ENCODE measurements at regions not wholly inside any gene's neighbourhood (a gene's known extent, or its start where the extent isn't known, plus 50 kb on each side); places are given as distances from the start of the nearest gene placed in this dataset.
"Not testable (repeated sequence)": the region's sequence is repeated elsewhere in the genome, so short reads cannot be mapped to it uniquely, and the experiment has no call there.

DNA sequence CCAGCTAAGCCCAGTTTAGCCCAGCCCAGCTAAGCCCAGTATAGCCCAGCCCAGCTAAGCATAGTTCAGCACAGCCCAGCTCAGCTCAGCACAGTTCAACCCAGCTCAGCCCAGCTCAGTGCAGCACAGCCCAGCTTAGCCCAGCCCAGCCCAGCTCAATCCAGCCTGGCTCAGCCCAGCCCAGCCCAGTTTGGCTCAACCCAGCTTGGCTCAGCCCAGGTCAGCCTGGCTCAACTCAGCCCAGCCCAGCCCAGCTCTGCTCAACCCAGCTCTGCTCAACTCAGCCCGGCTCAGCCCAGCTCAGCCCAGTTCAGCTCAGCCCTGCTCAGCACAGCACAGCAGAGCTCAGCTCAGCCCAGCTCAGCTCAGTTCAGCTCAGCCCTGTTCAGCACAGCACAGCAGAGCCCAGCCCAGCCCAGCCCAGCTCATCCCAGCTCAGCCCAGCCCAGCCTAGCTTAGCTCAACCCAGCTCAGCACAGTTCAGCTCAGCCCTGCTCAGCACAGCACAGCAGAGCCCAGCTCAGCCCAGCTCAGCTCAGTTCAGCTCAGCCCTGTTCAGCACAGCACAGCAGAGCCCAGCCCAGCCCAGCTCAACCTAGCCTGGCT lies 330.9 kb downstream of the TMEM121 start:
- DNase-seq (ENCODE audit: low read depth in 3 of 3) = no peak

DNA sequence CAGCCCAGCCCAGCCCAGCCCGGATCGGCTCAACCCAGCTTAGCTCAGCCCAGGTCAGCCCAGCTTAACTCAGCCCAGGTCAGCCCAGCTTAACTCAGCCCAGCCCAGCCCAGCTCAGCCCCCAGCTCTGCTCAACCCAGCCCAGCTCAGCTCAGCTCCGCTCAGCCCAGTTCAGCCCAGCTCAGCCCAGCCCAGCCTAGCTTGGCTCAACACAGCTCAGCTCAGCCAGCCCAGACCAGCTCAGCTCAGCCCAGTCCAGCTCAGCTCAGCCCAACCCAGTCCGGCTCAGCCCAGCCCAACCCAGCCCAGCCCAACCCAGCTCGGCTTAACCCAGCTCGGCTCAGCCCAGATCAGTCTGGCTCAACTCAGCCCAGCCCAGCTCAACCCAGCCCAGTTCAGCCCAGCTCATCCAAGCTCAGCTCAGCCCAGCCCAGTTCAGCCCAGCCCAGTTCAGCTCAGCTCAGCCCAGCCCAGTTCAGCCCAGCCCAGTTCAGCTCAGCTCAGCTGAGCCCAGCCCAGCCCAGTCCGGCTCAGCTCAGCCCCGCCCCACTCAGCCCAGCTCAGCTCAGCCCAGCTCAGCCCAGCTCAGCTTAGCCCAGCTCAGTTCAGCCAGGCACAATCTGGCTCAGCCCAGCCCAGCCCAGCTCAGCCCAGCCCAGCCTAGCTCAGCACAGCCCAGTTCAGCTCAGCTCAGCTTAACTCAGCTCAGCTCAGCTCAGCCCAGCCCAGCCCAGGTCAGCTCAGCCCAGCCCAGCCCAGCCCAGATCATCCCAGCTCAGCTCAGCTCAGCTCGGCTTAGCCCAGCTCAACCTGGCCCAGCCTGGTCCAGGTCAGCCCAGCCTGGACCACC lies 331.7 kb downstream of the TMEM121 start:
- no peak for DNase-seq (ENCODE audit: low read depth in 3 of 3)

DNA sequence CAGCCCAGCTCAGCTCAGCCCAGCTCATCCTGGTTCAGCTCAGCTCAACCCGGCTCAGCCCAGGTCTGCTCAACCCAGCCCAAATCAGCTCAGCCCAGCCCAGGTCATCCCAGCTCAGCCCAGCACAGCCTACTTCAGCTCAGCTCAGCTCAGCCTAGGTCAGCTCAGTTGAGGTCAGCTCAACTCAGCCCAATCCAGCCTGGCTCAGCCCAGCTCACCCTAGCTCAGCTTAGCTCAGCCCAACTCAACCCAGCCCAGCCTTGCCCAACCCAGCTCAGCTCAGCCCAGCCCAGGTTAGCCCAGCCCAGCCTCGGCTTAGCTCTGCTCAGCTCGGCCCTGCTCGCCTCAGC lies 332.3 kb downstream of the TMEM121 start:
- no peak for DNase-seq (ENCODE audit: low read depth in 3 of 3)

DNA sequence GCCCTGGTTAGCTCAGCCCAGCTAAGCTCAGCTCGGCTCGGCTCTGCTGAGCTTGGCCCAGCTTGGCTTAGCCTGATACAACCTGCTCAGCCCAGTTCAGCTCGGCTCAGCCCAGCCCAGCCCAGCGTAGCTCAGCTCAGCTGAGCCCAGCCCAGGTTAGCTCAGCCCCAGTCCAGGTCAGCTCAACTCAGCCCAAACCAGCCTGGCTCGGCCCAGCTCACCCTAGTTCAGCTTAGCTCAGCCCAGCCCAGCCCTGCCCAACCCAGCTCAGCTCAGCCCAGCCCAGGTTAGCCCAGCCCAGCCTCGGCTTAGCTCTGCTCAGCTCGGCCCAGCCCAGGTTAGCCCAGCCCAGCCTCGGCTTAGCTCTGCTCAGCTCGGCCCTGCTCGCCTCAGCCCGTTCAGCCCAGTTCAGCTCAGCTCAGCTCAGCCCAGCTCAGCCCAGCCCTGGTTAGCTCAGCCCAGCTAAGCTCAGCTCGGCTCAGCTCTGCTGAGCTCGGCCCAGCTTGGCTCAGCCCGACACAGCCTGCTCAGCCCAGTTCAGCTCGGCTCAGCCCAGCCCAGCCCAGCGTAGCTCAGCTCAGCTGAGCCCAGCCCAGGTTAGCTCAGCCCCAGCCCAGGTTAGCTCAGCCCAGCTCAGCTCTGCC lies 332.8 kb downstream of the TMEM121 start:
- DNase-seq (ENCODE audit: low read depth in 3 of 3) = not testable (repeated sequence)

DNA sequence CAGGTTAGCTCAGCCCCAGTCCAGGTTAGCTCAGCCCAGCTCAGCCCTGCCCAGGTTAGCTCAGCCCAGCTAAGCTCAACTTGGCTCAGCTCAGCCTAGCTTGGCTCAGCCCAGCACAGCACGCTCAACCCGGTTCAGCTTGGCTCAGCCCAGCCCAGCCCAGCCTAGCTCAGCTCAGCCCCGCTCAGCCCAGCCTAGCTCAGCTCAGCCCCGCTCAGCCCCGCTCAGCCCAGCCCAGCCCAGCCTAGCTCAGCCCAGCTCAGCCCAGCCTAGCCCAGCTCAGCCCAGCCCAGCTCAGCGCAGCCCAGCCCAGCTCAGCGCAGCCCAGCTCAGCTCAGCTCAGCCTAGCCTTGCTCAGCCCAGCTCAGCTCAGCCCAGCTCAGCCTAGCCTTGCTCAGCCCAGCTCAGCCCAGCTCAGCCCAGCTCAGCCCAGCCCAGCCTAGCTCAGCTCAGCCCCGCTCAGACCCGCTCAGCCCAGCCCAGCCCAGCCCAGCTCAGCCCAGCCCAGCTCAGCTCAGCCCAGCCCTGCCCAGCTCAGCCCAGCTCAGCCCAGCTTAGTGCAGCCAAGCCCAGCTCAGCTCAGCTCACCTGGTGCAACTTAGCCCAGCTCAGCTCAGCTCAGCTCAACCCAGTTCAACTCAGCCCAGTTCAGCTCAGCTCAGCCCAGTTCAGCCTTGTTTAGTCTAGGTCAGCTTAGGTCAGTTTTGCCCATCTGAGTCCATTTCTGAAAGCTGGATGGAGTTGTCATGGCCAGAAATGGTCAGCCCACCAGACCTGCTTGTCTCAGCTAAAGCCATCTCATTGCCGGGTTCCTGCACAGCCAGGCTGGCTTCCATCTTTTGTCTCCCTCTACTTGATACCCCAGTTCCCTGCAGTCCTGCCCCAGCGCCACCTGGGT lies 333.6 kb downstream of the TMEM121 start:
- no peak for DNase-seq (ENCODE audit: low read depth in 3 of 3)

DNA sequence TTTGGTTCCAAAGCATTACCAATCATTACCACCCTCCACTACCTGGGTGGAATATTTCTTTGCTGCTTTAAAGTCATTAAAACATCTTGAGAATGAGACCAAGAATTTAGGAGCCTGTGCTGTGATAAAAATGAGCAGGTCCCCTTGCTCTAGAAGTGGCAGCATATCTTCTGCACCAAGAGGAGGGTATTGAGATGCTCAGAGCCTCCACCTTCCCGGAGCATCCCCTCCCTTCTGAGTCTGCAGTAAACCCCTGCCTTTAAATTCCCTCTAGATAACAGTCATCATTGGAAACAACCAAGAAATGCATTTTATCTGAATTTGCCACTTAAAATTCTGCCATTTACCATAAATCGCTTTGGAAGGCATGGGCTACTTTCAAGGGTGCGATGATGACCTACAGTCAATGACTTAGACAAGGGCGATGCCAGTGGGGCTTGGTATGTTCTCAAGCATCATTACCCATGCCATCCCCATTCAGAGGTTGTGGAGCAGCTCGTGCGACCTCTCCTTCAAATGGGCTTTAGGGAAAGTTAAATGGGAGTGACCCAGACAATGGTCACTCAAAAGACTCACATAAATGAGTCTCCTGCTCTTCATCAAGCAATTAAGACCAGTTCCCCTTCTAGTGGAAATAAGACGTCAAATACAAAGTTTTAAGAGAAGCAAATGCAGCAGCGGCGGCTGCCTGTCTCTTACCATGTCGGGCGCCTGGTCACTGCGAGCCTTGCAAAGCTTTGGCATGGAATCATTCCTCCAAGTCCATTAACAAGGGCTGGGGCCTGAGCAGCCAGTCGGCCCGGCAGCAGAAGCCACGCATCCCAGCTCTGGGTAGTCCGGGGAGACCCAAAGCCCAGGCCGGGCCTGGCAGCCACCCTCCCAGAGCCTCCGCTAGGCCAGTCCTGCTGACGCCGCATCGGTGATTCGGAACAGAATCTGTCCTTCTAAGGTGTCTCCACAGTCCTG lies 334.5 kb downstream of the TMEM121 start:
- DNase-seq (ENCODE audit: low read depth in 3 of 3) = no peak

DNA sequence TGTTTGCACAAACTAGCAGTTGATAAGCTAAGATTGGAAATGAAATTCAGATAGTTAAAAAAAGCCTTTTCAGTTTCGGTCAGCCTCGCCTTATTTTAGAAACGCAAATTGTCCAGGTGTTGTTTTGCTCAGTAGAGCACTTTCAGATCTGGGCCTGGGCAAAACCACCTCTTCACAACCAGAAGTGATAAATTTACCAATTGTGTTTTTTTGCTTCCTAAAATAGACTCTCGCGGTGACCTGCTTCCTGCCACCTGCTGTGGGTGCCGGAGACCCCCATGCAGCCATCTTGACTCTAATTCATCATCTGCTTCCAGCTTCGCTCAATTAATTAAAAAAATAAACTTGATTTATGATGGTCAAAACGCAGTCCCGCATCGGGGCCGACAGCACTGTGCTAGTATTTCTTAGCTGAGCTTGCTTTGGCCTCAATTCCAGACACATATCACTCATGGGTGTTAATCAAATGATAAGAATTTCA lies 335.6 kb downstream of the TMEM121 start:
- peak in 1 of 3 donors; percentile 16 for DNase-seq (ENCODE audit: low read depth in 3 of 3)

DNA sequence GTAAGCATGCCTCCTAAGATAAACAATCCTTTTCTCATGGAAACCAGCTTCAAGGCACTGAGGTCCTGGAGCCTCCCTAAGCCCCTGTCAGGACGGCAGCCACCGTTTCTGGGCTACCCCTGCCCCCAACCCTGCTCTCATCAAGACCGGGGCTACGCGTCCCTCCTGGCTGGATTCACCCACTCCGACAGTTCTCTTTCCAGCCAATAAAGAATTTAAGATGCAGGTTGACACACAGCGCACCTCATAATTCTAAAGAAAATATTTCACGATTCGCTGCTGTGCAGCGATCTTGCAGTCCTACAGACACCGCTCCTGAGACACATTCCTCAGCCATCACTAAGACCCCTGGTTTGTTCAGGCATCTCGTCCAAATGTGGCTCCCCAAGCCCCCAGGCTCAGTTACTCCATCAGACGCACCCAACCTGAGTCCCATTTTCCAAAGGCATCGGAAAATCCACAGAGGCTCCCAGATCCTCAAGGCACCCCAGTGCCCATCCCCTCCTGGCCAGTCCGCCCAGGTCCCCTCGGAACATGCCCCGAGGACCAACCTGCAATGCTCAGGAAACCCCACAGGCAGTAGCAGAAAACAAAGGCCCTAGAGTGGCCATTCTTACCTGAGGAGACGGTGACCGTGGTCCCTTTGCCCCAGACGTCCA lies 336.3 kb downstream of the TMEM121 start:
- no peak for DNase-seq (ENCODE audit: low read depth in 3 of 3)

DNA sequence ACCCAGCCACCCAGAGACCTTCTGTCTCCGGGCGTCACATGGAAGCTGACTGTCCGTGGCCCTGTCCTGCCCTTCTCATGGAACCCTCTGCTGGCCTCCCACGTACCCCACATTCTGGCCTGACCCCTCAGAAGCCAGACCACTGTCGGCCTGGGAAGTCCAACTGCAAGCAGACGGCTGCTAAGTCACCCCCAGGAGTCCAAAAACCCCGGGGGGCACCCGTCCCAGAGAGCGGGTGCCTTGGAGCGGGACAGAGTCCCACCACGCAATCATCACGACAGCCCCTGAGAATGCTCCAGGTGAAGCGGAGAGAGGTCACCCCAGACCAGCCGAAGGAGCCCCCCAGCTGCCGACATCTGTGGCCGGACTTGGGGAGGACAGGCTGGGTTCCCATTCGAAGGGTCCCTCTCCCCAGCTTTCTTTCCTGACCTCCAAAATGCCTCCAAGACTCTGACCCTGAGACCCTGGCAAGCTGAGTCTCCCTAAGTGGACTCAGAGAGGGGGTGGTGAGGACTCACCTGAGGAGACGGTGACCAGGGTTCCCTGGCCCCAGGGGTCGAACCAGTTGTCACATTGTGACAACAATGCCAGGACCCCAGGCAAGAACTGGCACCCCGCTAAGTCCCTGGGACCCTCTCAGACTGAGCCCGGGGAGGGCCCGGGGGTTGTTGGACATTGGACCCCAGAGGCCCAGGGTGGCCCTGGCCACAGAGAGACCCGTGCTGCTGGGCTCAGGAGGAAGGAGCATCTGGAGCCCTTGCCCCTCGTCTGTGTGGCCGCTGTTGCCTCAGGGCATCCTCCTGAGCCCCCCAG lies 337.1 kb downstream of the TMEM121 start:
- DNase-seq (ENCODE audit: low read depth in 3 of 3) = no peak

DNA sequence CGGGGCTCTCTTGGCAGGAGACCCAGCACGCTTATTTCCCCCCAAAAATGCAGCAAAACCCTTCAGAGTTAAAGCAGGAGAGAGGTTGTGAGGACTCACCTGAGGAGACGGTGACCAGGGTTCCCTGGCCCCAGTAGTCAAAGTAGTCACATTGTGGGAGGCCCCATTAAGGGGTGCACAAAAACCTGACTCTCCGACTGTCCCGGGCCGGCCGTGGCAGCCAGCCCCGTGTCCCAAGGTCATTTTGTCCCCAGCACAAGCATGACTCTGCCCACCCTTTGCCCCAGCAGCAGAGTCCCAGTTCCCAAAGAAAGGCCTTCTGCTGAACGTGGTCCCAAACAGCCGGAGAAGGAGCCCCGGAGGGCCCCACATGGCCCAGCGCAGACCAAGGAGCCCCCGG lies 337.7 kb downstream of the TMEM121 start:
- no peak for DNase-seq (ENCODE audit: low read depth in 3 of 3)

DNA sequence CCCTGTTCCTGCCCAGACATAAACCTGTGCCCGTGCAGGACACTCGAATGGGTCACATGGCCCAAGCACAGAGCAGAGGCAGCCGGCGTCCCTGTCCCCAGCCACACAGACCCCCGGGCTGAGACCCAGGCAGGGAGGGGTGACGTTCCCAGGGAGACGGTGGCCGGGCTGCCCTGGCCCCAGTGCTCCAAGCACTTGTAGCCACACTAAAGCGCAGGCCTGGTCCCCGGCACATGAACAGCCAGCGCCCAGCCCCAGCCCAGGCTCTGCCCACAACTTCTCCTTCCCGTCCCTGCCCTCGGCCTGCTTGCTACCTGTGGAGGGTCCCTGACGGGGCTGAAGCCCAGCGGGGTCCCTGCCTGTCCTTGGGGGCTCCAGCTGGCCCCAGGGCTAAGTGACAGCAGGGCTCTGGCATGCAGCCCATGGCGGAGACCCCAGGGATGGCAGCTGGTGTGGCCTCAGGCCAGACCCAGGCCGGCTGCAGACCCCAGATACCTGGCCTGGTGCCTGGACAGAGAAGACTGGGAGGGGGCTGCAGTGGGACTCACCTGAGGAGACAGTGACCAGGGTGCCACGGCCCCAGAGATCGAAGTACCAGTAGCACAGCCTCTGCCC lies 338.4 kb downstream of the TMEM121 start:
- no peak for DNase-seq (ENCODE audit: low read depth in 3 of 3)

DNA sequence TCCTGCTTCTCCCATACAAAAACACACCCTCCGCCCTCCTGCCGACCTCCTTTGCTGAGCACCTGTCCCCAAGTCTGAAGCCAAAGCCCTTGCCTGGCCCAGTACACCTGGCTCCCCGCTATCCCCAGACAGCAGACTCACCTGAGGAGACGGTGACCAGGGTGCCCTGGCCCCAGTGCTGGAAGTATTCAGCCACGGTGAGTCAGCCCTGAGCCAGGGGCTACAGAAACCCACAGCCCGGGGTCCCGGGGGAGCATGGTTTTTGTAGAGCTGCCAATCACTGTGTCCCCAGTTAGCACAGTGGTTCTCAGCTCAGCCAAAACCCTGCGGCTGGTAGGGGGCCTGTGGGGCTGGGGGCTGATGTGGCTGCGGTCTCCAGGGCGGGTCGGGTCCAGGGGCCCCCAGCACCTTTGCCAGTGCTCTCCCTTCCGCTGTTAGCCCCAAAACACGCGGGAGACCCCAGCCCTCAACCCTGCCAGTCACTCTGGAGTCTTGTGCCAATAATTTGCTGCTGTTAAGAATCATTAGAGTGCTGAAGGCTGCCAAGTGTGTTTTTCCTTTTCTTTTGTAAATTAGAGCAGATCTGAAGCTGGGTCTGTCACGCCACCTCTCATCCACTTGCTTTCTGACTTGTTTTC lies 339.0 kb downstream of the TMEM121 start:
- no peak for DNase-seq (ENCODE audit: low read depth in 3 of 3)

DNA sequence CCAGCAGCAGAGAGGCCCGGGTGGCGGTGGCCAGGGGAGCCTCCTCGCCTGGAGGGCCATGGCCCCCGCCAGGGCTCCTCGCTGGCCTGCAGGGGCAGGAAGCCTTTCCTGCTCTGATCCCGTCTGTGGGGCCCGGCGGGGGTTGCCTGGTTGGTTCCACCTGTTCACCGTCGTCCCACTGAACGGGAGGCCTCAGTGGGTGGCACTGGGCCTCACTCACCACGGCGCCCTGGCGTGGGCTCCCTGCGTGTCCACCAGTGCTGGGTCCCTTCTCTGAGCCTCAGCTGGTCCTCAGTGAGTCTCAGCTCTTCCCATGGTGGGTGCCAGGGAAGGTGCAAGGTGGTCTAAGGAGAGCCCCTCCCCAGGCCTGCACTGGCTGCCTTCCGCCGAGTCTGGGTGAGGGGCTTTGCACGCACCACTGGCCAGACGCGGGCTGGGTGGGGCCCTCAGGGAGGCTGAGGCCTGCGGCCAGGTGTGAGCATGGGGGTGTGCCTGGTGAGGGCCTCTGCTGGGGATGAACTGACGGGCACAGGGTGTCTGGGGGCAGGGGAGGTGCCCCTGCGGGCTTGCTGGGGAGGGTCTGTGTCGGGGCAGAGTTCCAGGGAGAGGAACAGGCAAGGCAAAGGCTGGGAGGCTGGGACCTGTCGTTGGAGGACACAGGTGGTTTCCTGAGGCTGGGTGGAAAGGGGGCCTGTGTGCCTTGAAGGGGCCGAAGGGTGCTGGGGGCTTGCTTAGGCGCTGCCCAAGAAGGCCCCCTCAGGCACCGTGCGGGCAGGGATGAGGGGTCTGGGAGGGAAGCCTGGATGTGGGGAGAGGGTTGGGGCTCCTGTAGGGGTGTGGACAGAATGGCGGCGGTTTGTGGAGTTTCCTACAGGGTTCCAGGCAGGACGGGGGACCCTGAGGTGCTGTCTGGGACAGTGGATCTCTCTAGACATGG lies 339.8 kb downstream of the TMEM121 start:
- DNase-seq (ENCODE audit: low read depth in 3 of 3) = no peak

DNA sequence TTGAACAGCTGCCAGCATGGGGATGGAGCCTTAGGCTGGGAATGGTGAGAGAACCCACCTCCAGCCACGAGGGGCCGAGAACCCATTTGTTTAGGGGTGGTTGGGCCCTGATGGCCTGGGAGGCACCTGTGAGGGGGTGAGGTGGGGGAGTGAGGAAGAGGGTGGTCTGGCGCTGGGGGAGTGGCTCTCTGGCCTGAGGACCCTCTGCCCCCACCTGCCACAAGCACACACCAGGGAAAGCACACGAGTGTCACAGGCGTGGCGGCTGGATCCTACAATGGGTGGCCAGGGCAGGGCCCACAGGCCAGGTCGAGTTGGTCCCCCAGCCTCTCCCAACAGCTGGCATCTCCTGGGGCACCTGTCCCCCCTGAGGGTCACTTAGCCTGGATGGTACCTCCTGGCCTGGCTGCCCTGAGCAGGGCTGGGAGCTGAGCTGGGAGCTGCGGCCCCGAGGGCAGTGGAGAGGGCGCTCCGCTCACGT lies 340.5 kb downstream of the TMEM121 start:
- no peak for DNase-seq (ENCODE audit: low read depth in 3 of 3)

DNA sequence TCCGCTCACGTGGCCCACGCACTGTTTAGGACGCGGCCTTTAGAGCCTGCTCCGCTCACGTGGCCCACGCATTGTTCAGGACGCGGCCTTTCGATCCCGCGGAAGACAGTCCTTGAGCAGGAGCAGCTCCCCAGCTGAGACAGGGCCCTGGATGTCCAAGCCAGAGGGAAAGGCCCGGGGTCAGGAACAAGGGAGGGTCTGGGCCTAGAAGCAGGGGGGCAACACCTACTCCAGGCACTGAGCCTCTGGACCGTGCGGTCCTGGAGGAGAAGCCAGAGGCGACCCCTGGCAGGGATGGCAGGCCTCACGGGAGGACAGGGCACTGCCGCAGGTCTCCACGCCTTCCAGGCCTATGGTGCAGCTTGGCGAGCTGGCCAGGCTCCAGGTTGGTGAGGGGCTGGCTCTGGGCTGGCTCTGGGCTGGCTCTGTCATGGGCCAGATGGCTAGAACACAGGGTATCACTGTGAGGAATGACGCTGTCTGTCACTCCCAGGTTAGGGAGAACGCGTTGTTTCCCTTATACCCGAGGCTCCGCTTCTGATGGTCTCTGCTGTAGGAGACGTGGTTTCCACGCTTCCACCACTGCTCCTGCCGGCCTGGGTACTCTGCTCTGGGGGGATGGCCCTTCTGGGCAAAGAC lies 341.7 kb downstream of the TMEM121 start:
- DNase-seq (ENCODE audit: low read depth in 3 of 3) = no peak

DNA sequence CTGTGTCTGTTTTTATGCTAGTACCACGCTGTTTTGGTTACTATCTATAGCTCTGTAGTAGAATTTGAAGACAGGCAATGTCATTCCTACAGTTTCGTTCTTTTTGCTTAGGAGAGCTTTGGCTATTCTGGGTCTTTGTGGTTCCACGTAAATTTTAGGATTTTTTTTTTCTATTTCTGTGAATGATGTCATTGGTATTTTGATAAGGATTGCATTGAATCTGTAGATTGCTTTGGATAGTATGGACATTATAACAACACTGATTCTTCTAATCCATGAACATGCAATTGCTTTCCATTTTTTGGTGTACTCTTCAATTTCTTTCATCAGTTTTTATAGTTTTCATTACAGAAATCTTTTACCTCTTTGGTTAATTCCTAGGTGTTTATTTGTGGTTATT lies 345.2 kb downstream of the TMEM121 start:
- no peak for DNase-seq (ENCODE audit: low read depth in 3 of 3)

Measured in stimulated activated CD4-positive, alpha-beta T cell treated with anti-CD3 and anti-CD28 coated beads, TNF-alpha, amount 100 ng/mL, for 48 hours (primary cell).